Stomach (tissue), 8 donors: ENCODE measurements at regions not wholly inside any gene's neighbourhood (a gene's known extent, or its start where the extent isn't known, plus 50 kb on each side); places are given as distances from the start of the nearest gene placed in this dataset.

Experiments used
- DNase-seq, 2 donors: peaks; one replicate each; pipeline versions ENCODE4 v3.0.0 to v3.0.0-alpha.2; 2013 to 2019
- H3K27ac ChIP-seq, 5 donors: fragments of 200-600 bp in 4 of 5; sonication (generic) in 4 of 5; one replicate each; pipeline ENCODE4 v1.5.1; 2013 to 2019; ENCODE audit warnings: mild to moderate bottlenecking in 1 of 5, moderate library complexity in 1 of 5
- H3K27me3 ChIP-seq, 3 donors: fragments of 200-600 bp; sonication (generic); one replicate each; pipeline ENCODE4 v1.5.1; 2017 to 2019; ENCODE audit warnings: mixed run types in 1 of 3
- H3K36me3 ChIP-seq, 4 donors: fragments of 200-600 bp; sonication (generic); 1 replicate in 3 of 4; 2 replicates in 1 of 4; pipeline ENCODE4 v1.5.1; 2016 to 2019
- H3K4me1 ChIP-seq, 4 donors: fragments of 200-600 bp; sonication (generic); one replicate each; pipeline ENCODE4 v1.5.1; 2016 to 2019
- H3K4me3 ChIP-seq, 4 donors: fragments of 200-600 bp; sonication (generic) in 3 of 4; one replicate each; pipeline ENCODE4 v1.5.1; 2016 to 2019; ENCODE audit warnings: mild to moderate bottlenecking in 1 of 4
- H3K9me3 ChIP-seq, 4 donors: fragments of 200-600 bp; sonication (generic); one replicate each; pipeline ENCODE4 v1.5.1; 2016 to 2019
- CTCF ChIP-seq, 7 experiments: fragments of 450-650 bp in 4 of 7; fragments of 200-600 bp in 3 of 7; sonication (generic) in 3 of 7; IDR thresholded peaks; one replicate each; pipeline ENCODE4 v1.5.1; 2016 to 2019; ENCODE audit warnings: antibody characterized with exemption in 7 of 7, control low read depth in 2 of 7, mild to moderate bottlenecking in 1 of 7
- EP300 ChIP-seq: sonication (generic); formaldehyde crosslinking; IDR thresholded peaks from one replicate; pipeline ENCODE4 v1.6.1; 2017; ENCODE audit warnings: antibody characterized with exemption
- POLR2A ChIP-seq, 4 donors: fragments of 450-650 bp; IDR thresholded peaks; one replicate each; pipeline ENCODE4 v1.6.1; 2016; ENCODE audit warnings: antibody characterized with exemption in 4 of 4, control low read depth in 2 of 4, mild to moderate bottlenecking in 1 of 4, moderate library complexity in 1 of 4
- POLR2AphosphoS5 ChIP-seq, 3 donors: sonication (generic); formaldehyde crosslinking; IDR thresholded peaks; one replicate each; pipeline ENCODE4 v1.6.1; 2016; ENCODE audit warnings: antibody characterized with exemption in 3 of 3
- WGBS, 5 donors: extraction: QIAGEN DNeasy Blood & Tissue Kit in 3 of 5; methylation state at CpG; one replicate each; pipeline versions ENCODE4 v1.1.5 to v1.1.7; 2013 to 2018; 5-methylcytosine and 5-hydroxymethylcytosine counted together
- intact Hi-C: fragments of 100-400 bp; cut with DNase I; formaldehyde crosslinking; loops from one replicate; pipeline ENCODE4 v1.15.1; 2023; ENCODE audit warnings: low total_unique reads
- donor health status: healthy with polysubstance abuse.
- donor health status: Bipolar disorder and iron deficiency.
- donor health status: healthy.

- Histone ChIP-seq H3K4me3 (no peak overlapping the region), H3K4me1 (no peaks in the 10 kb centered on the region), H3K27me3 (no peaks in the 10 kb centered on the region), H3K27ac (no peak overlapping the region), H3K9me3 (no peaks in the 10 kb centered on the region), H3K36me3 (no peaks in the 10 kb centered on the region)
- DNase-seq, result no peak
- intact Hi-C loops, result no loop called here
- 50 to 61% (median 56%) methylated on average over 2 of the region's 2 CpGs for WGBS, 5 donors
- TF ChIP-seq POLR2A (IDR thresholded peaks at IDR 0.05), result no peak
- TF ChIP-seq CTCF (IDR thresholded peaks at IDR 0.05), result no peak
- no peak for TF ChIP-seq POLR2AphosphoS5 (IDR thresholded peaks at IDR 0.05)
- no peak for TF ChIP-seq EP300
Observed at GRCh38 chr13:103142151-103142550, 75.9 kb upstream of the SLC10A2 start.

GRCh38 chr13:103140001-103140671, 73.9 kb upstream of the SLC10A2 start:
- WGBS, 5 donors, result 50 to 64% (median 52%) methylated on average over 5 of the region's 5 CpGs
- peak in 1 of 2 donors; percentile 56 for DNase-seq
- H3K36me3 ChIP-seq, result no peaks in the 10 kb centered on the region
- intact Hi-C loops, result no loop called here
- peaks cover 0 to 4% (median 0%) of the 10 kb centered on the region in 3 donors for H3K27me3 ChIP-seq
- H3K27ac ChIP-seq, result no peak overlapping the region
- no peak overlapping the region for H3K4me3 ChIP-seq
- TF ChIP-seq POLR2A (IDR thresholded peaks at IDR 0.05) (no peak), CTCF (IDR thresholded peaks at IDR 0.05) (peak in 5 of 7 experiments; percentile 20 to 57 (median 32)), EP300 (no peak), POLR2AphosphoS5 (IDR thresholded peaks at IDR 0.05) (no peak)
- H3K9me3 ChIP-seq, result no peaks in the 10 kb centered on the region
- no peaks in the 10 kb centered on the region for H3K4me1 ChIP-seq

DNA sequence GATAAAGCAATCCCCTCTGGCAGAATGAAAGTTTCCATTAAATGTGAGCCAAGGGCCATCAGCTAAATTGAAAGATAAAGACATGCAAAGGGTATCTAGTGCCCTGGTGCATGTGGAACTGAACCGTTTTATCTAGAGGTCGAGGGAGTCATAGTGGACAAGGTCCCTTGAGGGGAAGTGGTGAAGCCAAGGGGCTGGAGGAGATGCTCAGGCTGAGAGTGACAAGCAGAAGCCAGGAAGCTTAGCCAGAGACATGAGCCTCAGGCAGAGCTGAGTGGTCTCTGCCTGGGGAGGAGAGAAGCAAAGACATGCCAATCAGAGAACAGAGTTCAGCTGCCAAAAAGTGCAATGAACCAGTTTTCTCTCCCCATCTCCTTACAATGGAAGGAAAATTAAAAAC, 68.1 kb upstream of the SLC10A2 start:
- Histone ChIP-seq H3K36me3 (no peaks in the 10 kb centered on the region), H3K27me3 (peaks cover 0 to 4% (median 0%) of the 10 kb centered on the region in 3 donors), H3K27ac (no peak overlapping the region), H3K4me1 (peaks cover 0 to 7% (median 0%) of the 10 kb centered on the region in 4 donors), H3K9me3 (no peaks in the 10 kb centered on the region), H3K4me3 (no peak overlapping the region)
- no peak for DNase-seq
- TF ChIP-seq POLR2AphosphoS5 (IDR thresholded peaks at IDR 0.05) (no peak), CTCF (IDR thresholded peaks at IDR 0.05) (no peak), POLR2A (IDR thresholded peaks at IDR 0.05) (no peak), EP300 (no peak)
- intact Hi-C loops, result no loop called here
- 29 to 48% (median 46%) methylated on average over 2 of the region's 2 CpGs for WGBS, 5 donors

GRCh38 chr13:103133556-103133955, 67.3 kb upstream of the SLC10A2 start:
- WGBS, 5 donors, result 20 to 74% (median 38%) methylated on average over 4 of the region's 4 CpGs
- Histone ChIP-seq H3K4me3 (no peak overlapping the region), H3K9me3 (no peaks in the 10 kb centered on the region), H3K4me1 (peaks cover 0 to 7% (median 0%) of the 10 kb centered on the region in 4 donors), H3K27me3 (peaks cover 0 to 4% (median 0%) of the 10 kb centered on the region in 3 donors), H3K36me3 (no peaks in the 10 kb centered on the region), H3K27ac (no peak overlapping the region)
- TF ChIP-seq EP300 (no peak), POLR2A (IDR thresholded peaks at IDR 0.05) (no peak), POLR2AphosphoS5 (IDR thresholded peaks at IDR 0.05) (no peak), CTCF (IDR thresholded peaks at IDR 0.05) (no peak)
- peak in 1 of 2 donors; percentile 34 for DNase-seq
- intact Hi-C loops, result no loop called here
